SU-DHL-6 (cell line): ENCODE measurements at regions not wholly inside any gene's neighbourhood (a gene's known extent, or its start where the extent isn't known, plus 50 kb on each side); places are given as distances from the start of the nearest gene placed in this dataset.

ENCODE experiments used
- H2AFZ ChIP-seq: fragments of 200-600 bp; sonication (generic); 2 replicates; pipeline ENCODE4 v1.6.1; 2014; ENCODE audit warnings: low read depth, mild to moderate bottlenecking, moderate library complexity, mixed read lengths, antibody characterized with exemption, low read length; ENCODE audit not compliant: severe bottlenecking
- H3F3A ChIP-seq: fragments of 200-600 bp; shearing (Covaris generic); 2 replicates; pipeline ENCODE4 v1.6.0; 2016; ENCODE audit warnings: antibody characterized with exemption, mild to moderate bottlenecking; ENCODE audit not compliant: insufficient read depth
- H3K27ac ChIP-seq: fragments of 200-600 bp; sonication (generic); 2 replicates; pipeline ENCODE4 v1.5.1; 2016; ENCODE audit warnings: low read depth, mild to moderate bottlenecking, low read length, moderate library complexity, mixed read lengths
- H3K27me3 ChIP-seq: fragments of 200-600 bp; sonication (generic), shearing (Covaris generic); 2 replicates; pipeline ENCODE4 v1.6.0; 2014; ENCODE audit warnings: mild to moderate bottlenecking, low read length
- H3K36me3 ChIP-seq: fragments of 200-600 bp; sonication (generic); 2 replicates; pipeline ENCODE4 v1.6.1; 2014; ENCODE audit warnings: mild to moderate bottlenecking, low read length, mixed read lengths
- H3K4me2 ChIP-seq: fragments of 300-600, 200-600 bp; shearing (Covaris generic), sonication (generic); 2 replicates; pipeline ENCODE4 v1.6.0; 2014; ENCODE audit warnings: low read length, low read depth, mild to moderate bottlenecking; ENCODE audit not compliant: poor library complexity, severe bottlenecking
- H3K4me3 ChIP-seq: fragments of 200-600 bp; sonication (generic); 2 replicates; pipeline ENCODE4 v1.5.1; 2014; ENCODE audit warnings: antibody characterized with exemption, low read length, mild to moderate bottlenecking, mixed read lengths; ENCODE audit not compliant: insufficient read depth, poor library complexity, severe bottlenecking
- H3K79me2 ChIP-seq: fragments of 200-600 bp; sonication (generic); 2 replicates; pipeline ENCODE4 v1.6.1; 2014; ENCODE audit warnings: mild to moderate bottlenecking, low read length, moderate library complexity; ENCODE audit not compliant: insufficient read depth
- H3K9ac ChIP-seq: fragments of 200-600 bp; sonication (generic); 2 replicates; pipeline ENCODE4 v1.7.0; 2014; ENCODE audit warnings: mild to moderate bottlenecking, low read length
- H3K9me2 ChIP-seq: fragments of 200-600 bp; sonication (generic); replicated peaks from 2 replicates; pipeline ENCODE4 v1.6.1; 2014; ENCODE audit warnings: low read length; ENCODE audit not compliant: insufficient read depth
- H3K9me3 ChIP-seq: fragments of 200-600 bp; sonication (generic); 2 replicates; pipeline ENCODE4 v1.6.1; 2014; ENCODE audit warnings: low read length, mixed read lengths; ENCODE audit not compliant: insufficient read depth
- H4K20me1 ChIP-seq: fragments of 200-600 bp; sonication (generic); 2 replicates; pipeline ENCODE4 v1.6.1; 2014; ENCODE audit warnings: low read depth, mild to moderate bottlenecking, antibody characterized with exemption, low read length, moderate library complexity, mixed read lengths
- CTCF ChIP-seq: fragments of 200-600 bp; sonication (generic); IDR thresholded peaks from one replicate; pipeline ENCODE4 v1.5.1; 2017; ENCODE audit warnings: antibody characterized with exemption, mild to moderate bottlenecking, low read length, moderate library complexity; ENCODE audit not compliant: insufficient read depth, poor library complexity, severe bottlenecking
- EZH2phosphoT487 ChIP-seq: fragments of 200-600 bp; sonication (generic), shearing (Covaris generic); conservative IDR thresholded peaks from 2 replicates; pipeline ENCODE4 v1.6.1; 2018; ENCODE audit warnings: mild to moderate bottlenecking, antibody characterized with exemption, low read length, moderate library complexity, mixed read lengths

GRCh38 chr13:59601993-59602392 lies 561.7 kb downstream of the DIAPH3 start:
- Histone ChIP-seq H3K27me3 (no peaks in the 10 kb centered on the region), H3K79me2 (no peaks in the 10 kb centered on the region), H3K9me2 (no peaks in the 10 kb centered on the region), H3K9me3 (no peaks in the 10 kb centered on the region), H3K4me3 (no peak overlapping the region), H4K20me1 (no peaks in the 10 kb centered on the region), H3K9ac (no peak overlapping the region), H2AFZ (no peak overlapping the region), H3K27ac (no peak overlapping the region), H3F3A (no peaks in the 10 kb centered on the region), H3K4me2 (no peak overlapping the region), H3K36me3 (no peaks in the 10 kb centered on the region)
- no peak for TF ChIP-seq EZH2phosphoT487

- no peaks in the 10 kb centered on the region for H3K36me3 ChIP-seq
- TF ChIP-seq CTCF = no peak
- no peak for TF ChIP-seq EZH2phosphoT487
- no peaks in the 10 kb centered on the region for H3K9me3 ChIP-seq
- no peaks in the 10 kb centered on the region for H3K79me2 ChIP-seq
- H2AFZ ChIP-seq = no peak overlapping the region
- no peak overlapping the region for H3K9ac ChIP-seq
- H4K20me1 ChIP-seq = no peaks in the 10 kb centered on the region
- no peak overlapping the region for H3K4me2 ChIP-seq
- no peak overlapping the region for H3K4me3 ChIP-seq
- H3F3A ChIP-seq = no peaks in the 10 kb centered on the region
- H3K9me2 ChIP-seq = no peaks in the 10 kb centered on the region
- no peaks in the 10 kb centered on the region for H3K27me3 ChIP-seq
- no peak overlapping the region for H3K27ac ChIP-seq
Observed at GRCh38 chr13:59603646-59604045, 560.1 kb downstream of the DIAPH3 start.

- Histone ChIP-seq H3F3A (no peaks in the 10 kb centered on the region), H3K4me3 (no peak overlapping the region), H3K36me3 (no peaks in the 10 kb centered on the region), H3K79me2 (no peaks in the 10 kb centered on the region), H2AFZ (no peak overlapping the region), H3K27me3 (no peaks in the 10 kb centered on the region), H3K9me3 (no peaks in the 10 kb centered on the region), H3K4me2 (no peak overlapping the region), H3K27ac (no peak overlapping the region), H3K9ac (no peak overlapping the region), H3K9me2 (no peaks in the 10 kb centered on the region), H4K20me1 (no peaks in the 10 kb centered on the region)
- no peak for TF ChIP-seq EZH2phosphoT487
- no peak for TF ChIP-seq CTCF
Observed at GRCh38 chr13:59607172-59607571, 556.6 kb downstream of the DIAPH3 start.

GRCh38 chr13:59607780-59608233 lies 555.9 kb downstream of the DIAPH3 start:
- Histone ChIP-seq H3K9ac (no peak overlapping the region), H3F3A (no peaks in the 10 kb centered on the region), H3K4me3 (no peak overlapping the region), H3K4me2 (no peak overlapping the region), H3K27me3 (no peaks in the 10 kb centered on the region), H3K36me3 (no peaks in the 10 kb centered on the region), H3K9me2 (no peaks in the 10 kb centered on the region), H3K9me3 (no peaks in the 10 kb centered on the region), H2AFZ (no peak overlapping the region), H3K27ac (no peak overlapping the region), H4K20me1 (no peaks in the 10 kb centered on the region), H3K79me2 (no peaks in the 10 kb centered on the region)
- TF ChIP-seq CTCF (no peak), EZH2phosphoT487 (no peak)
